CD14-positive monocyte (primary cell): ENCODE measurements at regions not wholly inside any gene's neighbourhood (a gene's known extent, or its start where the extent isn't known, plus 50 kb on each side); places are given as distances from the start of the nearest gene placed in this dataset.

ENCODE experiments used
- DNase-seq, 3 donors: peaks; one replicate each; pipeline ENCODE4 v3.0.0-alpha.2; 2011 to 2022
- H2AFZ ChIP-seq: 2 replicates; pipeline ENCODE4 v1.6.0; 2012; ENCODE audit warnings: mild to moderate bottlenecking, low read depth, low read length, inconsistent platforms; ENCODE audit not compliant: insufficient read depth, poor library complexity, severe bottlenecking
- H3K27ac ChIP-seq, 2 donors: 1 replicate in 1 of 2; 2 replicates in 1 of 2; pipeline ENCODE4 v1.5.1; 2012 to 2013; ENCODE audit warnings: low read length in 2 of 2, control low read depth in 1 of 2, inconsistent platforms in 1 of 2, low read depth in 1 of 2, mild to moderate bottlenecking in 1 of 2
- H3K27me3 ChIP-seq, 2 donors: one replicate each; pipeline versions ENCODE4 v1.6.0 to v1.6.1; 2011 to 2013; ENCODE audit warnings: low read length in 2 of 2; ENCODE audit not compliant: control insufficient read depth in 2 of 2, insufficient read depth in 2 of 2
- H3K36me3 ChIP-seq, 2 donors: replicated peaks in 1 of 2; 1 replicate in 1 of 2; 2 replicates in 1 of 2; pipeline versions ENCODE4 v1.5.1 to v1.6.1; 2012 to 2013; ENCODE audit warnings: low read length in 2 of 2, control low read depth in 1 of 2, inconsistent platforms in 1 of 2, mild to moderate bottlenecking in 1 of 2; ENCODE audit not compliant: insufficient read depth in 2 of 2, control insufficient read depth in 1 of 2
- H3K4me1 ChIP-seq, 2 donors: 1 replicate in 1 of 2; 2 replicates in 1 of 2; pipeline versions ENCODE4 v1.5.1 to v1.6.1; 2012 to 2013; ENCODE audit warnings: low read length in 2 of 2, control low read depth in 1 of 2, inconsistent platforms in 1 of 2, mild to moderate bottlenecking in 1 of 2, moderate library complexity in 1 of 2; ENCODE audit not compliant: insufficient read depth in 2 of 2, control insufficient read depth in 1 of 2
- H3K4me2 ChIP-seq: replicated peaks from 2 replicates; pipeline ENCODE3; 2012; ENCODE audit warnings: low read length, moderate library complexity, mild to moderate bottlenecking; ENCODE audit not compliant: poor library complexity, severe bottlenecking; ENCODE audit errors: extremely low read depth
- H3K4me3 ChIP-seq, 3 experiments: fragments of 200-600 bp in 1 of 3; sonication (generic) in 1 of 3; replicated peaks in 1 of 3; 1 replicate in 2 of 3; 2 replicates in 1 of 3; pipeline ENCODE4 v1.5.1; 2011 to 2013; ENCODE audit warnings: low read length in 3 of 3, mild to moderate bottlenecking in 3 of 3, control low read depth in 2 of 3, low read depth in 2 of 3, inconsistent platforms in 1 of 3, moderate library complexity in 1 of 3
- H3K79me2 ChIP-seq: 2 replicates; pipeline ENCODE4 v1.6.0; 2012; ENCODE audit warnings: mild to moderate bottlenecking, control low read depth, inconsistent platforms, low read length, moderate library complexity; ENCODE audit not compliant: insufficient read depth
- H3K9ac ChIP-seq: 2 replicates; pipeline ENCODE4 v1.6.0; 2017; ENCODE audit warnings: low read length, mild to moderate bottlenecking; ENCODE audit not compliant: insufficient read depth, poor library complexity, severe bottlenecking
- H3K9me3 ChIP-seq, 2 donors: replicated peaks in 1 of 2; 1 replicate in 1 of 2; 2 replicates in 1 of 2; pipeline versions ENCODE4 v1.5.1 to v1.6.1; 2012 to 2013; ENCODE audit warnings: low read length in 2 of 2, control low read depth in 1 of 2; ENCODE audit not compliant: control insufficient read depth in 1 of 2, insufficient read depth in 1 of 2
- H4K20me1 ChIP-seq: 2 replicates; pipeline ENCODE4 v1.6.0; 2012; ENCODE audit warnings: mild to moderate bottlenecking, low read length, control low read depth, moderate library complexity; ENCODE audit not compliant: insufficient read depth
- H3K27ac Mint-ChIP-seq, 7 donors: one replicate each; pipeline ENCODE4 v1.8.0; 2020; ENCODE audit warnings: mild to moderate bottlenecking in 7 of 7, mixed read lengths in 7 of 7, moderate library complexity in 6 of 7, inconsistent platforms in 2 of 7
- H3K27me3 Mint-ChIP-seq, 3 donors: one replicate each; pipeline ENCODE4 v1.8.0; 2021 to 2022; ENCODE audit warnings: low read depth in 3 of 3, mild to moderate bottlenecking in 3 of 3, mixed read lengths in 3 of 3, moderate library complexity in 3 of 3, inconsistent platforms in 1 of 3
- H3K36me3 Mint-ChIP-seq, 2 donors: one replicate each; pipeline ENCODE4 v1.8.0; 2020; ENCODE audit warnings: mixed read lengths in 2 of 2, inconsistent platforms in 1 of 2, mild to moderate bottlenecking in 1 of 2
- H3K4me1 Mint-ChIP-seq: one replicate; pipeline ENCODE4 v1.8.0; 2020; ENCODE audit warnings: mild to moderate bottlenecking, mixed read lengths
- H3K4me3 Mint-ChIP-seq, 2 donors: one replicate each; pipeline ENCODE4 v1.8.0; 2020; ENCODE audit warnings: mild to moderate bottlenecking in 2 of 2, mixed read lengths in 2 of 2, moderate library complexity in 1 of 2
- H3K9me3 Mint-ChIP-seq, 7 donors: one replicate each; pipeline ENCODE4 v1.8.0; 2020 to 2022; ENCODE audit warnings: mixed read lengths in 7 of 7, mild to moderate bottlenecking in 6 of 7, moderate library complexity in 6 of 7, inconsistent platforms in 2 of 7
- WGBS: methylation state at CpG from one replicate; pipeline ENCODE4 v1.1.5; 2013; ENCODE audit warnings: missing lambda C conversion rate; ENCODE audit not compliant: insufficient coverage; 5-methylcytosine and 5-hydroxymethylcytosine counted together
- intact Hi-C, 2 donors: fragments of 100-400 bp; cut with micrococcal nuclease; formaldehyde crosslinking; loops; one replicate each; pipeline versions ENCODE4 v1.15.0 to v1.15.1; 2023
- TF ChIP-seq, protein P1 (sequence below): fragments of 200-600 bp; IDR thresholded peaks from one replicate; pipeline ENCODE4 v1.8.0; 2022; ENCODE audit warnings: antibody characterized with exemption, mild to moderate bottlenecking

DNA sequence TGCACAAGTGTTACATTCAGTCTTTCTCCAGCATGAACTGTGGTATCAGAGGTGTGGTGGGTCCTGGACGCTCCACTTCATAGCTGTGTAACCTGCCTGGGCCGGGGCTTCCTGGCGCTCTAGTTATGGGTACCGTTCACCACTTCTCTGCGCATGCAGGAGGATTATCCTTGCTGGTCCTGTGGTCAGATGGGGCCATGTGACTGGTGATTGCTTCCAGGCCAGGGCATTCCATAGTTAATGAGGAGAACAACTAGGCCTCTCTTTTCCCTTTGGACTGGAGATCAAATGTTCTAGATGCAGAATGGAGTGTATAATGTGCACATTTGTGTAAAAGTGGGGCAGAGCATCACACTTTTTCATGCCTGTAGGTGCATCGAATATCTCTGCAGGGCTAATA, 444.0 kb downstream of the AACS start:
- no peaks in the 10 kb centered on the region for H3K79me2 ChIP-seq
- TF ChIP-seq, protein P1, sequence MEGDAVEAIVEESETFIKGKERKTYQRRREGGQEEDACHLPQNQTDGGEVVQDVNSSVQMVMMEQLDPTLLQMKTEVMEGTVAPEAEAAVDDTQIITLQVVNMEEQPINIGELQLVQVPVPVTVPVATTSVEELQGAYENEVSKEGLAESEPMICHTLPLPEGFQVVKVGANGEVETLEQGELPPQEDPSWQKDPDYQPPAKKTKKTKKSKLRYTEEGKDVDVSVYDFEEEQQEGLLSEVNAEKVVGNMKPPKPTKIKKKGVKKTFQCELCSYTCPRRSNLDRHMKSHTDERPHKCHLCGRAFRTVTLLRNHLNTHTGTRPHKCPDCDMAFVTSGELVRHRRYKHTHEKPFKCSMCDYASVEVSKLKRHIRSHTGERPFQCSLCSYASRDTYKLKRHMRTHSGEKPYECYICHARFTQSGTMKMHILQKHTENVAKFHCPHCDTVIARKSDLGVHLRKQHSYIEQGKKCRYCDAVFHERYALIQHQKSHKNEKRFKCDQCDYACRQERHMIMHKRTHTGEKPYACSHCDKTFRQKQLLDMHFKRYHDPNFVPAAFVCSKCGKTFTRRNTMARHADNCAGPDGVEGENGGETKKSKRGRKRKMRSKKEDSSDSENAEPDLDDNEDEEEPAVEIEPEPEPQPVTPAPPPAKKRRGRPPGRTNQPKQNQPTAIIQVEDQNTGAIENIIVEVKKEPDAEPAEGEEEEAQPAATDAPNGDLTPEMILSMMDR = no peak
- DNase-seq = no peak
- H3K9ac ChIP-seq = no peak overlapping the region
- H3K27ac Mint-ChIP-seq = no peak overlapping the region
- no peaks in the 10 kb centered on the region for H3K9me3 ChIP-seq
- peaks cover 0 to 2% (median 0%) of the 10 kb centered on the region in 3 donors for H3K27me3 Mint-ChIP-seq
- no peak overlapping the region for H2AFZ ChIP-seq
- no peak overlapping the region for H3K4me3 ChIP-seq
- 89% methylated on average over 5 of the region's 6 CpGs for WGBS
- H3K36me3 ChIP-seq = no peaks in the 10 kb centered on the region
- no peak overlapping the region for H3K4me3 Mint-ChIP-seq
- intact Hi-C loops = no loop called here
- no peaks in the 10 kb centered on the region for H3K27me3 ChIP-seq
- H3K4me2 ChIP-seq = no peak overlapping the region
- H3K27ac ChIP-seq = no peak overlapping the region
- H3K9me3 Mint-ChIP-seq = peaks cover 0 to 2% (median 0%) of the 10 kb centered on the region in 7 donors
- H3K4me1 Mint-ChIP-seq = peaks cover 5% of the 10 kb centered on the region
- no peaks in the 10 kb centered on the region for H4K20me1 ChIP-seq
- H3K36me3 Mint-ChIP-seq = no peaks in the 10 kb centered on the region
- H3K4me1 ChIP-seq = no peaks in the 10 kb centered on the region

DNA sequence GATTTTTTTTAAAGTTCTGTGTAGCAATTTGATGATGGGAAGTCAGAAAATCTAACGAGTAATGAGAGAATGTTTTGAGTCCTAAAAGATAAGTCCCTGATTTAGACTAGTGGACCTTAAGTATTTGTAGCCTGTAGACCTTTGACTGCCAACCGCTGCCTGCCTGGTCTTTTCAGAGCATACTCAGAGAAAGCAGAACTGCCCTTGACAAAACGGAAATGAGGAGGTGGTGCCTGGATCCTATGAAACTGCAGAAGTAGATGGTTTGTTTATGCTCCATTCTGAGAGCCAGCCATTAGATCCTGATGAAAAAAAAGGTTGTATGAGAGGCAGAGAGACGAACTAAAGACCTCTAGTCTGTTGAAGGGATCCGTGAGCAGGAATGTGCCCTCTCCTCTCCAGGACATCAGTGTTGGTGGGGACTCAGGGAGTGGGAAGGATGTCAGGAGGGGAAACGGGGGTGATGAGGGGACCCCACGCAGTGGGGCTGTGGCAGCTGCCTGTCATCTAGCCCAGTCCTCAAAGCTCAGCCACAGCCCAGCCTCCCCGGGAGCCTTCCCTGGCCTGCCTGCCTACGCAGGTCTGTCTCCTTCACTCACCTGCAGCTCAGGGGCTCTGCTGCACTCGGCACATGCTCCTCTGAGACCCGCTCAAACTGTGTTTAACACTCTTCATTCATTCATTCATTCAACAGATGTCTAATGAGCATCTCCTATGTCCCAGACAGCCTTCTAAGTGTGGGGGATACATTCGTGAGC, 447.5 kb downstream of the AACS start:
- Mint-ChIP-seq H3K36me3 (no peaks in the 10 kb centered on the region), H3K9me3 (no peaks in the 10 kb centered on the region), H3K27me3 (no peaks in the 10 kb centered on the region), H3K27ac (no peak overlapping the region), H3K4me3 (no peak overlapping the region), H3K4me1 (peaks cover 5% of the 10 kb centered on the region)
- no peak for DNase-seq
- Histone ChIP-seq H3K79me2 (no peaks in the 10 kb centered on the region), H2AFZ (no peak overlapping the region), H3K9me3 (no peaks in the 10 kb centered on the region), H3K4me2 (no peak overlapping the region), H3K9ac (no peak overlapping the region), H4K20me1 (no peaks in the 10 kb centered on the region), H3K27me3 (no peaks in the 10 kb centered on the region), H3K4me3 (no peak overlapping the region), H3K27ac (no peak overlapping the region), H3K4me1 (no peaks in the 10 kb centered on the region), H3K36me3 (no peaks in the 10 kb centered on the region)
- WGBS = 22% methylated on average over 7 of the region's 12 CpGs
- TF ChIP-seq, protein P1 = no peak
- intact Hi-C loops = no loop called here
